ENCODE measurements at regions not wholly inside any gene's neighbourhood (a gene's known extent, or its start where the extent isn't known, plus 50 kb on each side); places are given as distances from the start of the nearest gene placed in this dataset.

GRCh38 chr2:15787535-15788454 lies 152.6 kb upstream of the MYCN start:
- TF ChIP-seq CTCF (IDR thresholded peaks at IDR 0.05) (no peak), POLR2A (IDR thresholded peaks at IDR 0.05) (no peak)

Data from Peyer's patch (tissue), 4 donors.